GM23338 (cell line): ENCODE measurements at regions not wholly inside any gene's neighbourhood (a gene's known extent, or its start where the extent isn't known, plus 50 kb on each side); places are given as distances from the start of the nearest gene placed in this dataset.

Experiments used
- ATAC-seq: fragments of 200-7000 bp; cut with Tn5 transposase; 3 replicates; pipeline ENCODE4 v1.9.1; 2020
- DNase-seq: peaks from one replicate; pipeline ENCODE4 v3.0.0-alpha.2; 2015; ENCODE audit warnings: low spot score
- H2AFZ ChIP-seq: fragments of 200-600 bp; sonication (generic); 2 replicates; pipeline ENCODE4 v1.8.0; 2016; ENCODE audit warnings: antibody characterized with exemption, mild to moderate bottlenecking, moderate library complexity
- H3F3A ChIP-seq: fragments of 200-600 bp; sonication (generic); replicated peaks from 2 replicates; pipeline ENCODE4 v1.8.0; 2017; ENCODE audit warnings: antibody characterized with exemption, mixed run types, low read depth
- H3K27ac ChIP-seq: fragments of 200-600 bp; sonication (generic); 2 replicates; pipeline ENCODE4 v1.6.1; 2016; ENCODE audit warnings: low read depth
- H3K27me3 ChIP-seq: fragments of 200-600 bp; sonication (generic); 2 replicates; pipeline ENCODE4 v1.8.0; 2016; ENCODE audit warnings: mild to moderate bottlenecking, mixed run types, moderate library complexity; ENCODE audit not compliant: insufficient read depth
- H3K36me3 ChIP-seq: fragments of 200-600 bp; sonication (generic); 2 replicates; pipeline ENCODE4 v1.8.0; 2016; ENCODE audit warnings: mild to moderate bottlenecking; ENCODE audit not compliant: insufficient read depth
- H3K4me1 ChIP-seq: fragments of 200-600 bp; sonication (generic); 2 replicates; pipeline ENCODE4 v1.8.0; 2016; ENCODE audit warnings: mild to moderate bottlenecking, moderate library complexity; ENCODE audit not compliant: insufficient read depth
- H3K4me2 ChIP-seq: fragments of 200-600 bp; sonication (generic); 2 replicates; pipeline ENCODE4 v1.7.1; 2017; ENCODE audit warnings: mixed run types
- H3K4me3 ChIP-seq: fragments of 200-600 bp; sonication (generic); 2 replicates; pipeline ENCODE4 v1.6.1; 2016; ENCODE audit warnings: mixed run types
- H3K79me2 ChIP-seq: fragments of 200-600 bp; sonication (generic); replicated peaks from 2 replicates; pipeline ENCODE4 v1.8.0; 2017; ENCODE audit warnings: mild to moderate bottlenecking; ENCODE audit not compliant: insufficient read depth
- H3K9me2 ChIP-seq: fragments of 200-600 bp; sonication (generic); 2 replicates; pipeline ENCODE4 v1.8.0; 2017; ENCODE audit not compliant: insufficient read depth
- H4K20me1 ChIP-seq: fragments of 200-600 bp; sonication (generic); replicated peaks from 2 replicates; pipeline ENCODE4 v1.8.0; 2017; ENCODE audit warnings: mild to moderate bottlenecking; ENCODE audit not compliant: insufficient read depth
- H3K27ac Mint-ChIP-seq: 2 replicates; pipeline ENCODE4 v1.8.0; 2020; ENCODE audit warnings: inconsistent platforms, mild to moderate bottlenecking, moderate library complexity, mixed read lengths
- H3K27me3 Mint-ChIP-seq: 3 replicates; pipeline ENCODE4 v1.8.0; 2022; ENCODE audit warnings: low read depth, mild to moderate bottlenecking, moderate library complexity, mixed read lengths, inconsistent platforms; ENCODE audit not compliant: insufficient read depth, poor library complexity
- H3K36me3 Mint-ChIP-seq: 3 replicates; pipeline ENCODE4 v1.8.0; 2021; ENCODE audit warnings: low read depth, mild to moderate bottlenecking, inconsistent platforms, moderate library complexity, mixed read lengths
- H3K4me1 Mint-ChIP-seq: 3 replicates; pipeline ENCODE4 v1.8.0; 2020; ENCODE audit warnings: mild to moderate bottlenecking, inconsistent platforms, mixed read lengths
- H3K4me3 Mint-ChIP-seq: 3 replicates; pipeline ENCODE4 v1.8.0; 2021; ENCODE audit warnings: moderate library complexity, mild to moderate bottlenecking, inconsistent platforms, mixed read lengths
- H3K9me3 Mint-ChIP-seq: 3 replicates; pipeline ENCODE4 v1.8.0; 2020; ENCODE audit warnings: moderate library complexity, mild to moderate bottlenecking, inconsistent platforms, mixed read lengths
- CREB1 ChIP-seq: fragments of 250-450 bp; sonication (Bioruptor Pico); IDR thresholded peaks from 2 replicates; pipeline ENCODE4 v1.5.0; 2020; ENCODE audit warnings: low read depth, mild to moderate bottlenecking, moderate library complexity
- JUNB ChIP-seq: IDR thresholded peaks from one replicate; pipeline ENCODE4 v1.6.1; 2016; ENCODE audit warnings: antibody characterized with exemption; ENCODE audit not compliant: unreplicated experiment
- ZNF462 ChIP-seq: fragments of 250-450 bp; sonication (Bioruptor Pico); IDR thresholded peaks from 2 replicates; pipeline ENCODE4 v1.5.0; 2020; ENCODE audit warnings: mild to moderate bottlenecking, moderate library complexity

- no peak for TF ChIP-seq ZNF462 (CRISPR knock-in tag)
Measured at GRCh38 chr2:7117076-7117475, 199.9 kb downstream of the RNF144A start (continued).

GRCh38 chr2:7118606-7119131, 201.5 kb downstream of the RNF144A start:
- Histone ChIP-seq H3K79me2 (no peaks in the 10 kb centered on the region), H3K9me2 (no peaks in the 10 kb centered on the region; the same call in 1 of the 2 replicates), H3K4me3 (no peak overlapping the region), H3K4me1 (no peaks in the 10 kb centered on the region), H3F3A (no peaks in the 10 kb centered on the region), H3K27me3 (no peaks in the 10 kb centered on the region), H3K36me3 (no peaks in the 10 kb centered on the region), H4K20me1 (no peaks in the 10 kb centered on the region), H3K27ac (no peak overlapping the region), H2AFZ (no peak overlapping the region), H3K4me2 (no peak overlapping the region)
- Mint-ChIP-seq H3K27ac (no peak overlapping the region), H3K27me3 (peaks cover 3% of the 10 kb centered on the region), H3K9me3 (peaks cover 7% of the 10 kb centered on the region; the same call in 2 of the 3 replicates), H3K4me1 (peaks cover 5% of the 10 kb centered on the region; the same call in 2 of the 3 replicates), H3K36me3 (peaks cover 3% of the 10 kb centered on the region; the same call in 2 of the 3 replicates), H3K4me3 (no peak overlapping the region)
- TF ChIP-seq CREB1 (CRISPR knock-in tag) (no peak), JUNB (no peak), ZNF462 (CRISPR knock-in tag) (no peak)
- ATAC-seq (peak; percentile 53), DNase-seq (no peak)
